MM.1S (cell line): ENCODE measurements at regions not wholly inside any gene's neighbourhood (a gene's known extent, or its start where the extent isn't known, plus 50 kb on each side); places are given as distances from the start of the nearest gene placed in this dataset.

ENCODE experiments used
- CTCF ChIP-seq: fragments of 300-600 bp; sonication (generic); IDR thresholded peaks from 2 replicates; pipeline ENCODE4 v1.5.1; 2016; ENCODE audit warnings: antibody characterized with exemption, low read length, mixed read lengths
- EZH2 ChIP-seq: fragments of 300-600 bp; sonication (generic); optimal IDR thresholded peaks from 2 replicates; pipeline ENCODE3; 2017; ENCODE audit warnings: low read depth, mild to moderate bottlenecking, antibody characterized with exemption, low read length, mixed read lengths

DNA sequence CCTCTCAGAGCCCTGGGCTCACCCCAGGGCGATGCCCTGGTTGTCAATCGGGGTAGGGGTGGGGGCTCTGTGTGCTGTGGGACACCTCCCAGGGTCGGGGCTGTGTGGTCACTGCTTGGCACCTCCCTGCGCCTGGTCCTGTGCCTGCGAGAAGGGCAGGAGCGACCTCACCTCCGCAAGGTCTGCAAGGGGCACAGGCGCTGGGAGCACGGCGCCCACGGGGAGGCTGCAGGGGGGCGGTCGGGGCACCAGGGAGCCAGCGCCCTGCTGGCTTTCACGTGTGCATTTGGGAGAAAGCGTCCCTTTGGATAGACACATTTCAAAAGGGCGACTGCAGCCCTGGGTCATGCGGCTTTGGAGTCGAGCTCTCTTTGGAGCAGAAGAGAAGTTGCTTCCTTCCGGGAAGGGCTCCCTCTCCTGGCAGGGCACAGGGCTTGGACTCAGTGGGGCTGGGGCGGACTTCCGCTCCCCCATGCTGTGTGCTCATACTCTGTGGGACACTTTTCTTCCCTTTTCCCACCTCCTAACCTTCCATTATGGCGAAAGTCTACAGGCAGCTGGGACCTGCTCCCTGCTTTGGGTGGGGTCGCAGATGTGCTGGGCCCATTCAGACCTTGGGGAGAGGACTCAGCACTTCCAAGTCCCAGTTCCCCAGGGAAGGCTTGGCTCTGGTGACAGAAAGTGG lies 52.9 kb upstream of the SLC28A3 start:
- TF ChIP-seq CTCF (no peak), EZH2 (no peak)
